DND-41 (cell line): ENCODE measurements at regions not wholly inside any gene's neighbourhood (a gene's known extent, or its start where the extent isn't known, plus 50 kb on each side); places are given as distances from the start of the nearest gene placed in this dataset.

ENCODE experiments used
- CTCF ChIP-seq: IDR thresholded peaks from 2 replicates; pipeline ENCODE4 v1.5.1; 2012; ENCODE audit warnings: borderline replicate concordance, low read length, moderate library complexity, mild to moderate bottlenecking; ENCODE audit not compliant: poor library complexity, severe bottlenecking; ENCODE audit errors: extremely low read depth
- EZH2 ChIP-seq: IDR thresholded peaks from 3 replicates; pipeline ENCODE4 v1.6.1; 2012; ENCODE audit warnings: borderline replicate concordance, low read depth, mild to moderate bottlenecking, moderate library complexity, low read length, inconsistent platforms; ENCODE audit not compliant: severe bottlenecking

GRCh38 chr4:27142841-27143240, 282.2 kb downstream of the STIM2 start:
- TF ChIP-seq CTCF (no peak), EZH2 (no peak)
